HG03045 (cell line): ENCODE measurements at regions not wholly inside any gene's neighbourhood (a gene's known extent, or its start where the extent isn't known, plus 50 kb on each side); places are given as distances from the start of the nearest gene placed in this dataset.
"Not testable (repeated sequence)": the region's sequence is repeated elsewhere in the genome, so short reads cannot be mapped to it uniquely, and the experiment has no call there.

Experiments
- ATAC-seq: cut with Tn5 transposase; IDR thresholded peaks from one replicate; pipeline ENCODE4 v1.9.1; 2021; ENCODE audit warnings: mild to moderate bottlenecking, moderate library complexity; ENCODE audit not compliant: unreplicated experiment

GRCh38 chr16:66176731-66177130, 189.8 kb upstream of the CDH5 start:
- no peak for ATAC-seq

GRCh38 chr16:66176111-66176510, 190.4 kb upstream of the CDH5 start:
- ATAC-seq = no peak

GRCh38 chr16:66175636-66176035, 190.9 kb upstream of the CDH5 start:
- ATAC-seq = no peak

- ATAC-seq = no peak
Measured at GRCh38 chr16:66175058-66175457, 191.4 kb upstream of the CDH5 start.

GRCh38 chr16:66173796-66174195, 192.7 kb upstream of the CDH5 start:
- ATAC-seq = not testable (repeated sequence)

- not testable (repeated sequence) for ATAC-seq
Measured at GRCh38 chr16:66173181-66173580, 193.3 kb upstream of the CDH5 start.

- ATAC-seq = no peak
Measured at GRCh38 chr16:66172463-66172862, 194.0 kb upstream of the CDH5 start.

- no peak for ATAC-seq
Measured at GRCh38 chr16:66171578-66171977, 194.9 kb upstream of the CDH5 start.

GRCh38 chr16:66170989-66171388, 195.5 kb upstream of the CDH5 start:
- ATAC-seq = no peak

GRCh38 chr16:66169817-66170216, 196.7 kb upstream of the CDH5 start:
- ATAC-seq = no peak

- no peak for ATAC-seq
Measured at GRCh38 chr16:66168777-66169176, 197.7 kb upstream of the CDH5 start.

- ATAC-seq = no peak
Measured at GRCh38 chr16:66167564-66168291, 198.8 kb upstream of the CDH5 start.

- no peak for ATAC-seq
Measured at GRCh38 chr16:66166490-66166889, 200.0 kb upstream of the CDH5 start.

- ATAC-seq = no peak
Measured at GRCh38 chr16:66165879-66166278, 200.6 kb upstream of the CDH5 start.

- no peak for ATAC-seq
Measured at GRCh38 chr16:66164581-66165247, 201.8 kb upstream of the CDH5 start.

GRCh38 chr16:66162821-66163220, 203.7 kb upstream of the CDH5 start:
- no peak for ATAC-seq

GRCh38 chr16:66161942-66162341, 204.5 kb upstream of the CDH5 start:
- no peak for ATAC-seq

GRCh38 chr16:66161269-66161668, 205.2 kb upstream of the CDH5 start:
- no peak for ATAC-seq

- no peak for ATAC-seq
Measured at GRCh38 chr16:66159987-66160386, 206.5 kb upstream of the CDH5 start.

GRCh38 chr16:66156538-66156937, 210.0 kb upstream of the CDH5 start:
- ATAC-seq = no peak

GRCh38 chr16:66155933-66156332, 210.6 kb upstream of the CDH5 start:
- ATAC-seq = no peak

- ATAC-seq = no peak
Measured at GRCh38 chr16:66154801-66155200, 211.7 kb upstream of the CDH5 start.
